GDM1 (cell line): ENCODE measurements at regions not wholly inside any gene's neighbourhood (a gene's known extent, or its start where the extent isn't known, plus 50 kb on each side); places are given as distances from the start of the nearest gene placed in this dataset.

Experiments
- DNase-seq: peaks from one replicate; lab custom pipeline; 2025; lab: John Stamatoyannopoulos, UW

GRCh38 chr16:54412777-54413455 is 126.3 kb upstream of the IRX3 start:
- no peak for DNase-seq

GRCh38 chr16:54412037-54412436 is 125.5 kb upstream of the IRX3 start:
- DNase-seq = no peak

GRCh38 chr16:54411544-54411943 is 125.0 kb upstream of the IRX3 start:
- DNase-seq = no peak

GRCh38 chr16:54409982-54410381 is 123.4 kb upstream of the IRX3 start:
- DNase-seq = no peak

GRCh38 chr16:54407596-54407995 is 121.0 kb upstream of the IRX3 start:
- no peak for DNase-seq

- DNase-seq = no peak
Observed at GRCh38 chr16:54405478-54405877, 118.9 kb upstream of the IRX3 start.

GRCh38 chr16:54403580-54403979 is 117.0 kb upstream of the IRX3 start:
- no peak for DNase-seq

- no peak for DNase-seq
Observed at GRCh38 chr16:54402873-54403272, 116.3 kb upstream of the IRX3 start.

GRCh38 chr16:54402270-54402669 is 115.7 kb upstream of the IRX3 start:
- DNase-seq = no peak

GRCh38 chr16:54400261-54400660 is 113.7 kb upstream of the IRX3 start:
- DNase-seq = no peak

GRCh38 chr16:54398986-54399385 is 112.4 kb upstream of the IRX3 start:
- DNase-seq = no peak

- no peak for DNase-seq
Observed at GRCh38 chr16:54397838-54398237, 111.3 kb upstream of the IRX3 start.

- DNase-seq = no peak
Observed at GRCh38 chr16:54397190-54397835, 110.7 kb upstream of the IRX3 start.

GRCh38 chr16:54389836-54390494 is 103.4 kb upstream of the IRX3 start:
- no peak for DNase-seq

GRCh38 chr16:54385141-54385540 is 98.6 kb upstream of the IRX3 start:
- no peak for DNase-seq

GRCh38 chr16:54381601-54382313 is 95.2 kb upstream of the IRX3 start:
- no peak for DNase-seq

GRCh38 chr16:54375071-54375470 is 88.5 kb upstream of the IRX3 start:
- DNase-seq = no peak

GRCh38 chr16:54373534-54374520 is 87.2 kb upstream of the IRX3 start:
- peak; percentile 70 for DNase-seq

- DNase-seq = no peak
Observed at GRCh38 chr16:54370278-54371040, 83.9 kb upstream of the IRX3 start.

- DNase-seq = no peak
Observed at GRCh38 chr16:54369861-54370260, 83.3 kb upstream of the IRX3 start.

- no peak for DNase-seq
Observed at GRCh38 chr16:54366943-54367342, 80.4 kb upstream of the IRX3 start.
